ENCODE measurements at regions not wholly inside any gene's neighbourhood (a gene's known extent, or its start where the extent isn't known, plus 50 kb on each side); places are given as distances from the start of the nearest gene placed in this dataset.

- no peaks in the 10 kb centered on the region for H3K79me2 ChIP-seq (ENCODE audit: low read length)
- no peak overlapping the region for H3K4me3 ChIP-seq (ENCODE audit: low read length)
- no peaks in the 10 kb centered on the region for H3K36me3 ChIP-seq (replicated peaks; ENCODE audit: low read depth, low read length)
Measured at GRCh38 chr10:36265741-36266140, 623.6 kb upstream of the FZD8 start.

GRCh38 chr10:36263871-36264270, 621.8 kb upstream of the FZD8 start:
- Histone ChIP-seq H3K4me3 (ENCODE audit: low read length) (no peak overlapping the region), H3K27me3 (ENCODE audit: low read depth, low read length) (no peaks in the 10 kb centered on the region), H3K9me3 (ENCODE audit: insufficient read depth, low read length) (no peaks in the 10 kb centered on the region), H3K4me2 (ENCODE audit: low read length) (no peak overlapping the region), H3K36me3 (replicated peaks; ENCODE audit: low read depth, low read length) (no peaks in the 10 kb centered on the region), H3K4me1 (ENCODE audit: low read length) (no peaks in the 10 kb centered on the region), H4K20me1 (ENCODE audit: insufficient read depth, low read length) (no peaks in the 10 kb centered on the region), H3K79me2 (ENCODE audit: low read length) (no peaks in the 10 kb centered on the region), H3K9ac (ENCODE audit: low read length) (no peak overlapping the region), H3K27ac (ENCODE audit: low read length) (no peak overlapping the region), H2AFZ (ENCODE audit: low read depth, low read length) (no peak overlapping the region)
- no peak for TF ChIP-seq CTCF (IDR thresholded peaks at IDR 0.05; ENCODE audit: low read depth, low read length)
- TF ChIP-seq EZH2phosphoT487 (IDR thresholded peaks at IDR 0.05; ENCODE audit: low read depth), result no peak

More at GRCh38 chr10:36265741-36266140, 623.6 kb upstream of the FZD8 start:
- no peaks in the 10 kb centered on the region for H3K27me3 ChIP-seq (ENCODE audit: low read depth, low read length)
- no peak overlapping the region for H3K27ac ChIP-seq (ENCODE audit: low read length)
- H2AFZ ChIP-seq (ENCODE audit: low read depth, low read length), result no peak overlapping the region
- H3K9me3 ChIP-seq (ENCODE audit: insufficient read depth, low read length), result no peaks in the 10 kb centered on the region
- no peak overlapping the region for H3K4me2 ChIP-seq (ENCODE audit: low read length)
- H3K9ac ChIP-seq (ENCODE audit: low read length), result no peak overlapping the region
- no peaks in the 10 kb centered on the region for H4K20me1 ChIP-seq (ENCODE audit: insufficient read depth, low read length)
- TF ChIP-seq CTCF (IDR thresholded peaks at IDR 0.05; ENCODE audit: low read depth, low read length), result no peak
- TF ChIP-seq EZH2phosphoT487 (IDR thresholded peaks at IDR 0.05; ENCODE audit: low read depth), result no peak
- H3K4me1 ChIP-seq (ENCODE audit: low read length), result no peaks in the 10 kb centered on the region

DNA sequence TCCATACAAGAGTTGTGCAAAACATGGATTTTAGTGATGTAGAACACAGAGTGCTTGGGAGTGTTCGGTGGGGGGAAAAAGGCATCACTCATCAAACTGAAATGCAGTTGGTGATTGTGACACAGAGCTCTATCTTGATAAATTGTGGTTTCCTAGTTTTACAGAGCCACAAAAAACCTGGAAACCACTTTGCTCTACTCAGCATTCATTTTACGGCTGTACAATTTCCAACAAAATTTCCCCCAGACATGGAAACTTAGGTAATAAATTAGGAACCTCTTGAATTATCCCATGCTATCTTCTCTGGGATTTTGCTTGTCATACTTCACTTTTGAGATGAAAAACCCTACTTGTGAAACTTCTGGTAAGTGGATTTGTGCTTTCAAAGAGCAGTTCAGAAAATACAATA, 614.9 kb upstream of the FZD8 start:
- no peaks in the 10 kb centered on the region for H3K27me3 ChIP-seq (ENCODE audit: low read depth, low read length)
- TF ChIP-seq EZH2phosphoT487 (IDR thresholded peaks at IDR 0.05; ENCODE audit: low read depth) (no peak), CTCF (IDR thresholded peaks at IDR 0.05; ENCODE audit: low read depth, low read length) (no peak)
- no peak overlapping the region for H3K4me3 ChIP-seq (ENCODE audit: low read length)
- H3K4me2 ChIP-seq (ENCODE audit: low read length), result no peak overlapping the region
- H2AFZ ChIP-seq (ENCODE audit: low read depth, low read length), result no peak overlapping the region
- no peaks in the 10 kb centered on the region for H3K4me1 ChIP-seq (ENCODE audit: low read length)
- H4K20me1 ChIP-seq (ENCODE audit: insufficient read depth, low read length), result no peaks in the 10 kb centered on the region
- no peaks in the 10 kb centered on the region for H3K79me2 ChIP-seq (ENCODE audit: low read length)
- no peak overlapping the region for H3K9ac ChIP-seq (ENCODE audit: low read length)
- H3K27ac ChIP-seq (ENCODE audit: low read length), result no peak overlapping the region
- H3K9me3 ChIP-seq (ENCODE audit: insufficient read depth, low read length), result no peaks in the 10 kb centered on the region
- no peaks in the 10 kb centered on the region for H3K36me3 ChIP-seq (replicated peaks; ENCODE audit: low read depth, low read length)

GRCh38 chr10:36256166-36256565, 614.1 kb upstream of the FZD8 start:
- H3K4me3 ChIP-seq (ENCODE audit: low read length), result no peak overlapping the region
- H3K4me1 ChIP-seq (ENCODE audit: low read length), result no peaks in the 10 kb centered on the region
- H3K36me3 ChIP-seq (replicated peaks; ENCODE audit: low read depth, low read length), result no peaks in the 10 kb centered on the region
- no peak overlapping the region for H3K9ac ChIP-seq (ENCODE audit: low read length)
- no peak overlapping the region for H3K4me2 ChIP-seq (ENCODE audit: low read length)
- TF ChIP-seq CTCF (IDR thresholded peaks at IDR 0.05; ENCODE audit: low read depth, low read length) (no peak), EZH2phosphoT487 (IDR thresholded peaks at IDR 0.05; ENCODE audit: low read depth) (no peak)
- no peaks in the 10 kb centered on the region for H3K27me3 ChIP-seq (ENCODE audit: low read depth, low read length)
- H3K79me2 ChIP-seq (ENCODE audit: low read length), result no peaks in the 10 kb centered on the region
- no peaks in the 10 kb centered on the region for H4K20me1 ChIP-seq (ENCODE audit: insufficient read depth, low read length)
- H3K27ac ChIP-seq (ENCODE audit: low read length), result no peak overlapping the region
- no peaks in the 10 kb centered on the region for H3K9me3 ChIP-seq (ENCODE audit: insufficient read depth, low read length)
- no peak overlapping the region for H2AFZ ChIP-seq (ENCODE audit: low read depth, low read length)

Measured in OCI-LY3 (cell line).